GM19043 (cell line): ENCODE measurements at regions not wholly inside any gene's neighbourhood (a gene's known extent, or its start where the extent isn't known, plus 50 kb on each side); places are given as distances from the start of the nearest gene placed in this dataset.

Experiments used
- ATAC-seq: cut with Tn5 transposase; IDR thresholded peaks from one replicate; pipeline ENCODE4 v1.9.1; 2021; ENCODE audit warnings: low read depth; ENCODE audit not compliant: unreplicated experiment

GRCh38 chr16:86442703-86443102 is 67.6 kb upstream of the FOXF1 start:
- ATAC-seq: no peak

- ATAC-seq: no peak
Observed at GRCh38 chr16:86443508-86444147, 66.7 kb upstream of the FOXF1 start.

- ATAC-seq: no peak
Observed at GRCh38 chr16:86444261-86444660, 66.1 kb upstream of the FOXF1 start.

- no peak for ATAC-seq
Observed at GRCh38 chr16:86444661-86445060, 65.7 kb upstream of the FOXF1 start.

DNA sequence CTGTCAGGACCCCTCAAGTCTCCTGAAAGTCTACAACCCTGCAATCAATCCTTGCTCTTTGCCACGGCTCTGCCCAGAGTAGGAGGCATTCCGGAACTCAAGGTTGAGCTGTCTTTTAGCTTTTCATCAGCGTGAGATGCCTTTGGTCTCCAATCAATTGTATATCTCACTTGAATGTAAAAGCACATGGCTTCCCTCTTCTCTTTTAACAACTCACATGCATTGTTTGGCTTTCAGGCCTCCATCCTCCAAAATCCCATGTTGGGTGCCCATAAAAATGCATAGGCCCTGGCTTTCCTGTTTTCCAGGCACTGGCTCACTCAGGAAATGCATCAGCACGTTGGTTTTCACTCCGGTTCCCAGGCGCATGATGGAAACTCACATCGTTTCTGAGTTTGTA is 64.0 kb upstream of the FOXF1 start:
- ATAC-seq: no peak

DNA sequence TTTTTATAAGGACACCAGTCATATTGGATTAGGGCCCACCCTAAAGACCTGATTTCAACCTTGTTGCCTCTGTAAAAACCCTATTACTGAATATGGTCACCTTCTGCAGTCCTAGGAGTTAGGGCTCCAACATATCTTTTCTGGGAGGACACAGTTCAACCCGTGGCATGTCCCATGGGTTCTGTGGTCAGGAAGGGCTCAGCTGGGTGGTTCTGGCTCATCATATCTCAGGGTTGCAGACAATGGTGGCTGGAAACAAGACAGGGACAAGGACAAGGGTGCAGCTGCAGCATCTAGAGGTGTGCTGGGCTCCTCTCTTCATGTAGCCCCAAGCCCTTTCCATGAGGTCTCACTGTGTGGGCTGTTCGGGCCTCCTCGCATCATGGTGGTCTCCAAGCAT is 63.1 kb upstream of the FOXF1 start:
- no peak for ATAC-seq

DNA sequence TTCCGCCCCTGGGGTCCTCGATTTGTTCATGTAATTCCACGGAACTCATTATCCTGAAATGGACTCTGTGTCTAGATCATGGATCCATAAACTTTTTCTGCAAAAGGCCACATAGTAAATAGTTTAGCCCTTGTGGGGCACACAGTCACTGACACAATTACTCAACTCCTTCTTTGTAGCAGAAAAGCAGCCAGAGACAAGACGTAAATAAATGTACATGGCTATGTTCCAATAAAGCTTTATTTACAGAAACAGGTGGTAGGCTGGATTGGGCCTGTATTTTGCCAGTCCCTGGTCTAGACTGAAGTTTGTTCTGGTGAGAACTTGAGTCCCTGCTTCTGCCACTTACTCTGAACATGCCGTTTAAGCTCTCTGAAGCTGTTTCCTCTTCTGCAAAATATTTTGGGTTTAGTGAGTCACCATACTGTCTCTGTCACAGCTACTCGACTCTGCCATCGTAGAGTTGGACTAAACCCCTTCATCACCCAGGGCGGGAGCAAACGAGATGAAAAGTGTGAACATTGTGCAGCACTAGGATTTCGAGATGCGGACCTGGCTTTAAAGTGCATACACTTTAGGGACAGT is 61.9 kb upstream of the FOXF1 start:
- no peak for ATAC-seq

GRCh38 chr16:86449446-86450095 is 60.8 kb upstream of the FOXF1 start:
- no peak for ATAC-seq

DNA sequence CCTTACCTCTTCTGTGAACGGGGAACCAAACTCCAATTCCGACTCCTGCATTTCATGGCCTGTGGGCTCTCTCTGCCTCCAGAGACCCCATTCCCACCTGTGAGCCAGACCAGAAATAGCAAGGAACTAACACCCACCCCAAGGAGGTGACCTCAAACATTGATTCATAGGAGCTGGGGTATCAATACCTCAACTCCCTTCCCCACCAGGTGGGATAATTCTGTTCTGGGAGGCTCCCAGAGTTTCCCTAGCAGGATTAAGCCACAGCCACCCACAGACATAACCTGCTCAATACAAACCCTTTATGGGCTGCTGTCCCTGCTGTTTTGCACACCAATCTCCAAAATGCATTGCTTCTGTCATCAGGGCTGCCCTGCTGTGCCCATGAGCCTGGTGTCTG is 59.6 kb upstream of the FOXF1 start:
- no peak for ATAC-seq

DNA sequence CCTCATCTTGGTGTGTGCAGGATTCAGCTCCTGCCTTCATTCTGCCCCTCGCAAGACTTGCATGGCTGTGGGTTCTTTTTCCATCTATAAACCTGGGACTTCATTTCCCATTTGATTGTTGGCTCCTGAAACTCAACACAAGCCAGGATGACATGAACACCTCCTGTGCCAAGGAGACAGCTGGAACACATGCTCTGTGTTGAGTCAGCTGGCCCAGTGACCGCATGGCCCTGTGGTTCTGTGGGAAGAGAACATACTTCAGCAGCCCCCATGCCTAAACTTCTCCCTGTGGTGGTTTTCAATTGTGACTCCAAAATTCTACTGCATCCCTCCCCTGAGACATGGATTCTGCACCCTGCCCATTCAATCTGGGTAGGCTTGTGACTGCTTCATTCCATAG is 57.9 kb upstream of the FOXF1 start:
- ATAC-seq: no peak

DNA sequence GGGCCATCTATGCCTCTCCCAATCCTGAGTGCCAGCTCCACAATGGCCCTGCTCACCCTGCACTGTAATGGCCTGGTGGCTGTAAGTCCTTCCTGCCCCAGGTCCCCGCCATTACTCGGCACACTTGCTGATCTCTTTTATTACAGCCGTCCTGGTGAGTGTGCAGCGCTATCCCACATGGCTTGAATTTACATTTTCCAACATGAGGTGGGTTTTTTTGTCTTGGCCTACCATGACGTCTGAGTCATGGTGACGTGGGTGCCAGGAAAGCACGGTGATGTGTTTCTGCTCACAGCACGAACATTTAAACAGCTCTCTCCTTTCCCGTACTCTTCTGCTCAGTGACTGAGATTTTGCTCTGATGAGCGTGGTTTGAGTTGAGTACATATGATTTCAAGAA is 55.2 kb upstream of the FOXF1 start:
- no peak for ATAC-seq

DNA sequence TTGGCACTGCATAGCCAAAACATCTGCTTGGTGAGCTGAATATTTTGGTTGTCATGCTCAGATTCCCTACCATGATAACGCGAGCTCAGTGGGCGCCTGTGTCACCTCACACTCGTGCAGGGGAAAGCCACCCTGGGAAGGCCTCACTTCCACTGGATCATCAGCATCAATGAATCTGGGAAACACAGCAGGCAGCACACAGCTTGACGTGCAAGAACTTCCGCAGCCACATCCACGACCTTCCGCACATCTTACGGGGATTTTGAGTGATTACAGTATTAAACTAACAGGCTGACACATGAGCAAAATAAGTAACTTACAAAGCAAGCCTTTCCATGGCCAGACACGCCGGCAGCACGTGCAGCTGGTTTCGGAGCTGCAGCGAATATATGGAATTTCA is 54.7 kb upstream of the FOXF1 start:
- no peak for ATAC-seq

GRCh38 chr16:86457501-86458148 is 52.7 kb upstream of the FOXF1 start:
- ATAC-seq: no peak

DNA sequence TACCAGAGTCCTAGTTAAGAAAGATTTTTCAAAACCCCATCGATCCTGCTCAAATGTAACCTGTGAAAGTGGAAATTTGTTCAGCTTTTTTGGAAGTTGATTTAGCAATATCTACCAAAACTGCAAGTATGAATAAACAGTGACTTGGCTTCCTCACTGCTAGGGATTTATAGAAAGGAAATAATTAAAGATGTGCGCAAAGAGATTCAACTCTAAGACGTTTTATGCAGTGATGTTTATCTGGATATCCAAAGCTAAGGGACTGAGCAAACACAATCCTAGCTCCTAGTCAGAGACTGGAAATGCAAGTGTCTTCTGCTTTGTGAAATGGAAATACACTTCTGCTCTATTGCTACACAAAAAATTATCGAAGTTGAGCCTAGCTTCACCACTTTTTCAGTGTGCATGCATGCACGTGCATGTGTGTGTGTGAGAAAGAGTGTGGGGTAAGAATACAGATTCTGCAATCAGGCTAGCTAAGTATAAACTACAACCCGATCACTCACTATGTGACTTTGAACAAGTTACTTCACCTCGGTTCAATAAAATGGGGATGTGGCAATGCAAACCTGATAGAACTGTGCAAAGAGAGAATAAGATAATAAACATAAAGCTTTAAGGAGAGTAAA is 52.1 kb upstream of the FOXF1 start:
- ATAC-seq: no peak

DNA sequence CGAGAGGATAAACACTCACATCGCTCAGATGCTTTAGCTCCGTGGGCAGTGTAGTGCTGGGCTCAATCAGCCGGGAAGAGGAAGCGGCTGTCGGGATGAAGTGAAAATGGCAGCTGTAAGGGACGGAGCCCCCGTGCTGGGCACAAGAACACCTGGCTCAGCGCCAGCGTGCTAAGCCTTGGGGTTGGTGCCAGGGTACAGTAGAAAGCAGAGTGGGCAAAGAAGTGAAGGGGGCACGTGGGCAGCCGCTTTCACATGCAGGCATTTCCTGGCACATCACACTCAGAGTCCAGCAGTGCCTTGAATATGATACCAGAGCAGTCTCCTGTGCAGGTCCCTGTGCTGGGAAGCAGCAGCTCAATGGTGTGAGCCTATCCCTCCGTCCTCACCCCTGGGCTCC is 51.1 kb upstream of the FOXF1 start:
- ATAC-seq: no peak
